ENCODE measurements at regions not wholly inside any gene's neighbourhood (a gene's known extent, or its start where the extent isn't known, plus 50 kb on each side); places are given as distances from the start of the nearest gene placed in this dataset.

GRCh38 chr3:137205394-137206045 lies 247.7 kb downstream of the IL20RB start:
- TF ChIP-seq ZNF274 (IDR thresholded peaks at IDR 0.05; ENCODE audit: low read depth, low read length) (no peak), YY1 (IDR thresholded peaks at IDR 0.05; ENCODE audit: insufficient read depth, insufficient read length) (no peak)

Measured in NT2/D1 (cell line).